Dermis blood vessel endothelial cell (primary cell): ENCODE measurements at regions not wholly inside any gene's neighbourhood (a gene's known extent, or its start where the extent isn't known, plus 50 kb on each side); places are given as distances from the start of the nearest gene placed in this dataset.

ENCODE experiments used
- DNase-seq: peaks from one replicate; pipeline ENCODE4 v3.0.0; 2010

GRCh38 chr6:1553562-1554083 lies 56.1 kb upstream of the FOXC1 start:
- DNase-seq = no peak

DNA sequence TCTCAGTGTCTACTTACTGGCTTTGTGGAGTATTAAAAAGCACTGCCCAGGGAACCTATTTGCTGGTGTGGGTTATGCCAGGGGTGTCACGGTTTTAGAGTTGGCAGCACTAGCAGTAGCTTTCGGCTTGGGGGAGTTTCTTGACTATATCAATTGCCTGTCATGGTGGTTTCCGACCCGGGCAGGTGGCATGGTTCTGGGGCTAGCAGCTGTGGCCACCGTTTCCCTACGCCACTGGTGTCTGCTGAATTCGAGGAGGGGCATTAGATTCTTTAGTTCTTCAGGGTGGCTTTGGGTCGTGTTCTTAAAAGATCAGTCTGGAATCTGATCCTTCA lies 55.6 kb upstream of the FOXC1 start:
- DNase-seq = no peak

- DNase-seq = peak; percentile 59
Measured at GRCh38 chr6:1554476-1555310, 55.0 kb upstream of the FOXC1 start.

DNA sequence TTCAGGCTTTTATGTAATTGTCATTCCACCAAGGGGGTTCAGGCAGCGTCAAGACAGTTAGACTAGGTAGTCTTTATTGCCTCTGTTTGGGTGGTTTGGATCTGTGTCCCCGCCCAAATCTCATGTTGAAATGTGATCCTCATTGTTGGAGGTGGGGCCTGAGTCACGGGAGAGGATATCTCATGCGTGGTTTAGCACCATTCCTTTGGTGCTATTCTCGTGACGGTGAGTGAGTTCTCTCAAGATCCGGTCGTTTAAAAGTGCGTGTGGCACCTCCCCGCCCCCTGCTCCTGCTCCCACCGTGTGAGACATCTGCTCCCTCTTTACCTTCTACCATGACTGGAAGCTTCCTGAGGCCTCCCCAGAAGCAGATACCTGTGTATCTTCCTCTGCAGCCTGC lies 51.3 kb upstream of the FOXC1 start:
- no peak for DNase-seq
